GM12874 (cell line): ENCODE measurements at regions not wholly inside any gene's neighbourhood (a gene's known extent, or its start where the extent isn't known, plus 50 kb on each side); places are given as distances from the start of the nearest gene placed in this dataset.

Source experiments
- TF ChIP-seq, protein P1 (sequence below): IDR thresholded peaks from 2 replicates; pipeline ENCODE4 v1.5.1; 2011; ENCODE audit warnings: low read depth, mild to moderate bottlenecking, control low read depth, low read length, moderate library complexity; ENCODE audit not compliant: insufficient read depth

DNA sequence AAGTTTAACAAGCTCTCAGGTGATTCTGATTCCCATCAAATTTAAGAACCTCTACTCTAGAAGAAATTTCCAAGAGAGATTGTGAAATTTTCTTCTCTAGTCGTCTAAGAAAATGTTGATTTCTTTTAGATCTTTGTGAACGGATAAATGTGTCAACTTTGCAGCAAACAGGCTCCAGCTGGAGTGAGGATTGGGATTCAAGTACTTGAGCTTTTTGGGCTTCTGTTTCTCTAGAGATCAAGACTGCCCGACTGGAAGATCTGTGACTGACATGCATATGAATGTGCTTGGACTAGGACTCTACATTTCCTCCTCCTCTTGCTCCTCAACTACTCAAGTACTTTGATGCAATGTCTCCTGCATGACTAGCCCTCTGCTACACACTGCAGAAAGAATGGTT, 388.3 kb downstream of the TMEM38B start:
- TF ChIP-seq, protein P1, sequence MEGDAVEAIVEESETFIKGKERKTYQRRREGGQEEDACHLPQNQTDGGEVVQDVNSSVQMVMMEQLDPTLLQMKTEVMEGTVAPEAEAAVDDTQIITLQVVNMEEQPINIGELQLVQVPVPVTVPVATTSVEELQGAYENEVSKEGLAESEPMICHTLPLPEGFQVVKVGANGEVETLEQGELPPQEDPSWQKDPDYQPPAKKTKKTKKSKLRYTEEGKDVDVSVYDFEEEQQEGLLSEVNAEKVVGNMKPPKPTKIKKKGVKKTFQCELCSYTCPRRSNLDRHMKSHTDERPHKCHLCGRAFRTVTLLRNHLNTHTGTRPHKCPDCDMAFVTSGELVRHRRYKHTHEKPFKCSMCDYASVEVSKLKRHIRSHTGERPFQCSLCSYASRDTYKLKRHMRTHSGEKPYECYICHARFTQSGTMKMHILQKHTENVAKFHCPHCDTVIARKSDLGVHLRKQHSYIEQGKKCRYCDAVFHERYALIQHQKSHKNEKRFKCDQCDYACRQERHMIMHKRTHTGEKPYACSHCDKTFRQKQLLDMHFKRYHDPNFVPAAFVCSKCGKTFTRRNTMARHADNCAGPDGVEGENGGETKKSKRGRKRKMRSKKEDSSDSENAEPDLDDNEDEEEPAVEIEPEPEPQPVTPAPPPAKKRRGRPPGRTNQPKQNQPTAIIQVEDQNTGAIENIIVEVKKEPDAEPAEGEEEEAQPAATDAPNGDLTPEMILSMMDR = no peak

DNA sequence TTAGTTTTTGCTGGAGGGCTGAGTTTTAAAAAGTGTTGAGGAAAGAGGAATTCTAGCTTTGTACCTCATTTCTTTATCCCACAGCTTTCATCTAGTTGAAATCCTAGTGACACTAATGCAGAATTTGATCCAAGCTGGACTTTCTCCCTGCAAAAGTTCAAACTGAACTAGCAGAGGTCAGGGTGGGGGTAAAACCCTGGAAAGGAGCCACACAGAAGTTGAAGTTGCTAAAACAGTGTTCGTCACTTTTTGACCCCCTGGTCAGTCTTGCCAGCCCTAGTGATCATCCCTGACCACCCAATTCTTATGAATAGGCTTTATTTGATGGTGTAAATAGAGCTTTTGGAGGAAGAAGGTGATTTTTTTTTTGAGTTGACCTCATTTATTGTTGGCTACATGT, 390.4 kb downstream of the TMEM38B start:
- TF ChIP-seq, protein P1 = no peak

DNA sequence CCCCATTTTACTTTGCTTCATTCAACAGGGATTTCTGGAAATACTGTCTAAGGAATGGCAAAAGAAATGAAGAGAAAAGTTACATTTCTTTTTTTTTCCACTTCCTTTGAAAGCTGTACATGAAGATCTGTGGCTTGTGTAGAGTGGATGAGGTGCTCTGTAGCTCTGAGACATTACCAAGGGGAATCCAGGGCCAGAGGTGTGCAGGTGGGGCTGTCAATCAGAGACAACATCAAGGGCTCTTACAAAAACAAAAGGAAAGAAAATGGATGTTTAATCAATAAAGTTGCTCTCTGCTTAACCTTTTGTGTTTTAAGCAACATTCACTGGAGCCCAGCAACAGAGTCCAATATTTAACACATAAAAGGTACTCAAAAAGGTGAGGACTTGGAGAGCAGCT, 391.1 kb downstream of the TMEM38B start:
- TF ChIP-seq, protein P1 = no peak

DNA sequence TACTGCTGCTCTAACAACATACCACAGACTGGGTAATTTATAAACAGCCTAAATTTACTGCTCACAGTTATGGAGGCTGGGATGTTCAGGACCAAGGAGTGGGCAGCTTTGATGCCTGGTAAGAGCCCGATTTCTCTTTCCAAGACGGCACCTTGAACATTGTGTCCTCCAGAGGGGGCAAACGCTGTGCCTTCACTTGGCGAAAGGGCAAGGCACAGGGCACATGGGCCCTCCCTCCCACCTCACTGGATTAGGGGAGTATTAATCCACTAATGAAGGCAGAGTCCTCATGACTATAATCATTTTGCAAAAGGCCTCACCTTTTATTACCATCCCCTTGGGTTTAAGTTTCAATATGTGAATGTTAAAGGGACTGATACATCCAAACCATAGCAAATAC, 397.7 kb downstream of the TMEM38B start:
- TF ChIP-seq, protein P1 = no peak

DNA sequence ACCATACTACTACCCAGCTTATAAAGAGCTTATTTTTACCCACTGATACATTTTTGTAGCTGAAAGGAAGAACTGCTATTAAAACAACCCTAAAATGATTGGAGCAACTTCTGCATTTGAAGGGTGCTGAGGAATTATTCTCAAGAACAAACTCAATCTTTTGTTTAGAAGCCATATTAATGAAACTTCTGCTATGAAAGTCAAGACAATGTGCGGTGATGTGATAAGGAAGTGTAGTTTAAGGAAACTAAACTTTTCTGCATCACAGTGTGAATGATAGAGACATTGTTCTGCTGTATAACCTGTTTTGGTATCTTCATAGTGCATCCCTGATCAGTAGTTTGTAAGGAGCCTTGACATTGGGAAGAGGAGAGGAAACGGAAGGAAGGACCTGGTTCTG, 408.5 kb downstream of the TMEM38B start:
- TF ChIP-seq, protein P1 = no peak

DNA sequence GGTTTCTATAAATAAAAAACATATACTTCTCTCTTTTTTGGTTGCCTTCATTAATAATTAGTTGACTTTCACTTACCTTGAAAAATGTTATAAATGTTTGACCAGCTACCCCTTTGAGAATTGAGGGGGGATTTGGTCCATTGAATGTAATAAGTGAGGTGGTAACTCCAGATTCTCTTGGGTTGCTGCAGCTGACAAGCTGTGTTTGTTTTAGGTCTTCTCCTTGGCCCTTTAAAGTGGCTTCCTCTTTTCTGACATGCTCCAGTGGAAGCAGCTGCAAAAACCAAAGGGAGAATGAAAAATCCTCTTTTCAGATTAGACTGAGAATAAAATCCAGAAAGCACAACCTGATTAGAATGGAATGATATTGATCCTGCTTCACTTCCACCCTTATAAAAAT, 410.5 kb downstream of the TMEM38B start:
- TF ChIP-seq, protein P1 = no peak

DNA sequence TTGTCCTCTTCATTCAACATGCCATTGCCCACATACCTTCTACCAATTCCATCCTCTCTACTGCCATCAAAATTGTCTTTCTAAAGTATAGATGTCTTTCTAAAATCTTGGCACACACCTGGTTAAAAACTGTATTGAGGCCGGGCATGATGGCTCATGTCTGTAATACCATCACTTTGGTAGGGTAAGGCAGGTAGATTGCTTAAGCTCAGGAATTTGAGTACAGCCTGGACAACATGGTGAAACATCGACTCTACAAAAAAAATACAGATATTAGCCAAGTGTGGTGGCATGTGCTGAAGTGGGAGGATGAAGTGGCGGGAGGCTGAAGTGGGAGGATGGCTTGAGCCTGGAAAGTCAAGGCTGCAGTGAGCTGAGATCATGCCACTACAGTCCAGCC, 412.1 kb downstream of the TMEM38B start:
- TF ChIP-seq, protein P1 = no peak

DNA sequence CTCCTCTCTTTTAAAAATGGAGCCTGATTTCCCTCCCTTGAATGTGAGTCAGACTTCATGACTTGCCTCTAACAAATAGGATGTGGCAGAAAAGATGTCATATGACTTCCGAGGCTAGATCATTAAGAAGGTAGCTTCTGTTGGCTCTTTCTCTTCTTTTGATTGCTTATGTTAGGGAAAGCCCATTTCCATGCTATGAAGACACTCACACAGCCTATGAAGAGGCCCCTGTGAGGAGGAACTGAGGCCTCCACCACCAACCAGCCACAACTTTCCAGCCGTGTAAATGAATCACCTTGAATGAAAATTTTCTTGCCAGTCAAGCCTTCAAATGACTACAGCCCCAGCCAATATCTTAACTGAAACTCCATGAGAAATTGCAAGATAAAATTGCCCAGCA, 413.4 kb downstream of the TMEM38B start:
- TF ChIP-seq, protein P1 = no peak
